SK-N-SH (cell line): ENCODE measurements at regions not wholly inside any gene's neighbourhood (a gene's known extent, or its start where the extent isn't known, plus 50 kb on each side); places are given as distances from the start of the nearest gene placed in this dataset.

Experiments used
- CTCF ChIP-seq: fragments of 200-600 bp; sonication (generic); IDR thresholded peaks from 2 replicates; pipeline ENCODE4 v1.6.1; 2017; ENCODE audit warnings: antibody characterized with exemption, mild to moderate bottlenecking, moderate library complexity
- EZH2phosphoT487 ChIP-seq: fragments of 200-600 bp; sonication (generic); IDR thresholded peaks from 2 replicates; pipeline ENCODE4 v1.6.1; 2017; ENCODE audit warnings: low read depth, mixed run types, mild to moderate bottlenecking, antibody characterized with exemption, moderate library complexity, borderline replicate concordance
- FOXM1 ChIP-seq: IDR thresholded peaks from 2 replicates; pipeline ENCODE4 v1.4.0; 2012; ENCODE audit warnings: low read depth, mild to moderate bottlenecking
- GABPA ChIP-seq: IDR thresholded peaks from 2 replicates; pipeline ENCODE4 v1.4.0; 2012; ENCODE audit warnings: low read depth, mild to moderate bottlenecking
- JUND ChIP-seq: IDR thresholded peaks from 2 replicates; pipeline ENCODE4 v1.4.0; 2012
- MEF2A ChIP-seq: IDR thresholded peaks from 2 replicates; pipeline ENCODE4 v1.4.0; 2012; ENCODE audit warnings: low read depth, borderline replicate concordance
- PBX3 ChIP-seq: IDR thresholded peaks from 2 replicates; pipeline ENCODE4; 2012
- POLR2AphosphoS5 ChIP-seq: IDR thresholded peaks from 2 replicates; pipeline ENCODE4 v1.6.1; 2012; ENCODE audit warnings: low read depth, low read length
- REST ChIP-seq: IDR thresholded peaks from 2 replicates; pipeline ENCODE4 v1.6.1; 2012; ENCODE audit warnings: mild to moderate bottlenecking, low read depth, low read length, moderate library complexity
- SIN3A ChIP-seq: IDR thresholded peaks from 2 replicates; pipeline ENCODE4 v1.6.1; 2012; ENCODE audit warnings: low read depth, mild to moderate bottlenecking, low read length, moderate library complexity, borderline replicate concordance
- TAF1 ChIP-seq: IDR thresholded peaks from 2 replicates; pipeline ENCODE4 v1.6.1; 2012; ENCODE audit warnings: low read depth, mild to moderate bottlenecking, low read length, moderate library complexity, borderline replicate concordance
- USF1 ChIP-seq: IDR thresholded peaks from 2 replicates; pipeline ENCODE4 v1.4.0; 2012; ENCODE audit warnings: low read depth, borderline replicate concordance
- USF2 ChIP-seq: fragments of 150-350 bp; IDR thresholded peaks from 2 replicates; pipeline ENCODE4 v1.6.1; 2017; ENCODE audit warnings: antibody characterized with exemption, low read length, low read depth, borderline replicate concordance

- TF ChIP-seq JUND (no peak), CTCF (no peak), REST (no peak), PBX3 (no peak), EZH2phosphoT487 (no peak), SIN3A (no peak), MEF2A (no peak), USF2 (no peak), GABPA (no peak), POLR2AphosphoS5 (no peak), TAF1 (no peak), FOXM1 (no peak), USF1 (no peak)
Measured at GRCh38 chr4:37757761-37758160, 68.7 kb upstream of the PGM2 start.
